Right atrium auricular region (tissue), 2 donors: ENCODE measurements at regions not wholly inside any gene's neighbourhood (a gene's known extent, or its start where the extent isn't known, plus 50 kb on each side); places are given as distances from the start of the nearest gene placed in this dataset.
"Not testable (repeated sequence)": the region's sequence is repeated elsewhere in the genome, so short reads cannot be mapped to it uniquely, and the experiment has no call there.

ENCODE experiments used
- DNase-seq: peaks from one replicate; pipeline ENCODE4 v3.0.0-alpha.2; 2019; ENCODE audit warnings: low spot score
- H3K27ac ChIP-seq, 2 donors: fragments of 200-600 bp; sonication (generic); 1 replicate in 1 of 2; 2 replicates in 1 of 2; pipeline ENCODE4 v1.5.1; 2016 to 2019
- H3K27me3 ChIP-seq, 2 donors: fragments of 200-600 bp; sonication (generic); one replicate each; pipeline versions ENCODE4 v1.5.1 to v1.6.0; 2017 to 2019
- H3K36me3 ChIP-seq: fragments of 200-600 bp; sonication (generic); one replicate; pipeline ENCODE4 v1.5.1; 2016
- H3K4me1 ChIP-seq, 2 donors: fragments of 200-600 bp; sonication (generic); one replicate each; pipeline versions ENCODE4 v1.5.1 to v1.6.0; 2017 to 2019
- H3K4me3 ChIP-seq, 2 donors: fragments of 200-600 bp; sonication (generic); 1 replicate in 1 of 2; 2 replicates in 1 of 2; pipeline ENCODE4 v1.5.1; 2017 to 2019; ENCODE audit warnings: mild to moderate bottlenecking in 1 of 2, moderate library complexity in 1 of 2
- H3K9me3 ChIP-seq, 2 donors: fragments of 200-600 bp; sonication (generic); one replicate each; pipeline ENCODE4 v1.5.1; 2019
- CTCF ChIP-seq, 2 donors: fragments of 200-600 bp; sonication (generic); IDR thresholded peaks; one replicate each; pipeline ENCODE4 v1.5.1; 2019; ENCODE audit warnings: antibody characterized with exemption in 2 of 2

GRCh38 chr16:63653044-63653839 is 1468.6 kb downstream of the CDH11 start:
- Histone ChIP-seq H3K4me1 (no peaks in the 10 kb centered on the region), H3K27ac (no peak overlapping the region), H3K27me3 (no peaks in the 10 kb centered on the region), H3K36me3 (no peaks in the 10 kb centered on the region), H3K4me3 (no peak overlapping the region), H3K9me3 (no peaks in the 10 kb centered on the region)
- no peak for TF ChIP-seq CTCF (IDR thresholded peaks at IDR 0.05)
- no peak for DNase-seq

- H3K9me3 ChIP-seq, result no peaks in the 10 kb centered on the region
- no peak overlapping the region for H3K4me3 ChIP-seq
- TF ChIP-seq CTCF (IDR thresholded peaks at IDR 0.05), result no peak
- no peaks in the 10 kb centered on the region for H3K4me1 ChIP-seq
- no peaks in the 10 kb centered on the region for H3K36me3 ChIP-seq
- H3K27me3 ChIP-seq, result no peaks in the 10 kb centered on the region
- DNase-seq, result no peak
- no peak overlapping the region for H3K27ac ChIP-seq
Observed at GRCh38 chr16:63652091-63652490, 1469.8 kb downstream of the CDH11 start.

GRCh38 chr16:63650550-63650949 is 1471.3 kb downstream of the CDH11 start:
- Histone ChIP-seq H3K27me3 (no peaks in the 10 kb centered on the region), H3K36me3 (no peaks in the 10 kb centered on the region), H3K27ac (no peak overlapping the region), H3K9me3 (no peaks in the 10 kb centered on the region), H3K4me1 (no peaks in the 10 kb centered on the region), H3K4me3 (no peak overlapping the region)
- TF ChIP-seq CTCF (IDR thresholded peaks at IDR 0.05), result no peak
- no peak for DNase-seq

GRCh38 chr16:63633706-63634445 is 1488.0 kb downstream of the CDH11 start:
- H3K4me1 ChIP-seq, H3K4me3 ChIP-seq, H3K27ac ChIP-seq, H3K9me3 ChIP-seq, H3K36me3 ChIP-seq, H3K27me3 ChIP-seq, DNase-seq: not testable (repeated sequence)

GRCh38 chr16:63629272-63629671 is 1492.6 kb downstream of the CDH11 start:
- H3K27me3 ChIP-seq, result no peaks in the 10 kb centered on the region
- H3K9me3 ChIP-seq, result no peaks in the 10 kb centered on the region
- DNase-seq, result no peak
- TF ChIP-seq CTCF (IDR thresholded peaks at IDR 0.05), result no peak
- no peaks in the 10 kb centered on the region for H3K4me1 ChIP-seq
- H3K4me3 ChIP-seq, result no peak overlapping the region
- H3K36me3 ChIP-seq, result no peaks in the 10 kb centered on the region
- no peak overlapping the region for H3K27ac ChIP-seq

GRCh38 chr16:63628812-63629211 is 1493.1 kb downstream of the CDH11 start:
- H3K36me3 ChIP-seq, result no peaks in the 10 kb centered on the region
- H3K9me3 ChIP-seq, result no peaks in the 10 kb centered on the region
- no peaks in the 10 kb centered on the region for H3K4me1 ChIP-seq
- no peak overlapping the region for H3K4me3 ChIP-seq
- no peak for TF ChIP-seq CTCF (IDR thresholded peaks at IDR 0.05)
- no peaks in the 10 kb centered on the region for H3K27me3 ChIP-seq
- no peak overlapping the region for H3K27ac ChIP-seq
- DNase-seq, result no peak
